ENCODE measurements at regions not wholly inside any gene's neighbourhood (a gene's known extent, or its start where the extent isn't known, plus 50 kb on each side); places are given as distances from the start of the nearest gene placed in this dataset.
"Not testable (repeated sequence)": the region's sequence is repeated elsewhere in the genome, so short reads cannot be mapped to it uniquely, and the experiment has no call there.

- no peak for DNase-seq
Observed at GRCh38 chr7:4319280-4319679, 362.8 kb upstream of the FOXK1 start.

GRCh38 chr7:4325732-4326131 is 356.4 kb upstream of the FOXK1 start:
- no peak for DNase-seq

DNA sequence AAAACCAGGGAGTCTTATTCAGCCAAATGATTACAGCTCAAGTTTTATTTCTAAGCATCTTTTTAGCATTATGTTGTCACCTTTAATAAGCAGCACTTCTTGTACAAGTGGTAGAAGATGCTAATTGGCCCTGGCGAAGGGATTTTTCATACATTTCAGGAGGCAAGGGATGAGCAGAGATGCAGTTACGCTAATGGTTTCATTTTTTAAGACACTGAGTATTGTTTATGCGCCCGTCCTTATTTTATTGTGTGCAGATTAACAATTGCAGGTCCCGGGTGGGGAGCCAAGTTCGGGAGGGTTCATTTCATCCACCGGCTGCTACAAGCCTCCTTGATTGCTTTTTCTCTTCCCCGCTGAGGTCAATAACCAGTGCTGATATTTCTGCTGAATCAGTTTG is 350.4 kb upstream of the FOXK1 start:
- no peak for DNase-seq

GRCh38 chr7:4338556-4338955 is 343.5 kb upstream of the FOXK1 start:
- no peak for DNase-seq

GRCh38 chr7:4343272-4344247 is 338.5 kb upstream of the FOXK1 start:
- no peak for DNase-seq

- DNase-seq, result no peak
Observed at GRCh38 chr7:4345004-4345403, 337.1 kb upstream of the FOXK1 start.

DNA sequence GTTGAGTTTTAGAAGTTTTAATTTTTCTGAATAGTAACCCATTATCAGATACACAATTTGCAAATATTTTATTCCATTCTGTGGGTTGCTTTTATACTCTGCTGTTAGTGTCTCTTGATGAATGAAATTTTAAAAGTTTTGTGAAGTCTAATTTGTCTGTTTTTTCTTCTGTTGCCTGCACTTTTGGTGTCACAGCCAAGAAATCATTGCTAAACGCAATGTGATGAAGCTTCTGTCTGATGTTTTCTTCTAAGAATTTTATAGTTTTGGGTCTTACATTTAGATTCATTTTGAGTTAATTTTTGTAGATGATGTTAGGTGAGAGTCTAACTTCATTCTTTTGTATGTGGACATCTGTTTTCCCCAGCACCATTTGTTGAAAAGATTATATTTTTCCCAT is 330.0 kb upstream of the FOXK1 start:
- no peak for DNase-seq

- no peak for DNase-seq
Observed at GRCh38 chr7:4361774-4362173, 320.3 kb upstream of the FOXK1 start.

DNA sequence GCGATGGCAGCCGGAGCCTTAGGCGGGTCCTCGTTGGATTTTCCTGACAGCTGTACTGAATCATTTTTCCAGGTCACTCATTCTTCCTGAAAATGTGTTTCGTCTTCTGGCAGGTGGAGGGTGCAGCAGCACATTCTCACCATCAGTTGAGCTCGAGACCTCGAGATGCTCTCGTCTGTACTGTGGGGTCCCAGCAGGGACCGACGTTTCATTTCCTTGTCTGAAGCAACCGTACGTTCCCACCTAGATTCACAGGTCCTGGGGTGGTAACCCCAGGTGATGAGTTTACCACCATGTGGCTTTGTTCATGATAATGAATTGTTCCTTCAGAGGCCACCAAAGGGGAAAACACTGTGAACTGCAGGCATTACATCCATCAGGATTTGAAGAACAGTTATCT is 298.5 kb upstream of the FOXK1 start:
- DNase-seq, result no peak

DNA sequence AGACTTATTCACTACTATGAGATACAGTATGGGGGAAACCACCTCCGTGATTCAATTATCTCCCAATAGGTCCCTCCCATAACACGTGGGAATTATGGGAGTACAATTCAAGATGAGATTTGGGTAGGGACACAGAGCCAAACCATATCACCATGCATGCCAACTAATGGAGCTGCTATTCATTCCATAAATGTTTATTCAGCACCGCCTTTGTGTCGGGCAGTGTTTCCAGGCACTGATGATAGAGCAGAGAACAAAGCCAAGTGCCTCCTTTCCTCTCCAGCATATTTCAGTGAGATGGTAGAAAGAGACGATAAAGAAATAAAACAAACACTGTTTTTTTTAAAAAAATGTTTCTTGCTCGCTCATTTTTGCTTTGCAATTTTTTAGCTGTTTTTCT is 295.9 kb upstream of the FOXK1 start:
- no peak for DNase-seq

- DNase-seq, result not testable (repeated sequence)
Observed at GRCh38 chr7:4391103-4391502, 291.0 kb upstream of the FOXK1 start.

GRCh38 chr7:4394736-4395135 is 287.4 kb upstream of the FOXK1 start:
- DNase-seq, result no peak

DNA sequence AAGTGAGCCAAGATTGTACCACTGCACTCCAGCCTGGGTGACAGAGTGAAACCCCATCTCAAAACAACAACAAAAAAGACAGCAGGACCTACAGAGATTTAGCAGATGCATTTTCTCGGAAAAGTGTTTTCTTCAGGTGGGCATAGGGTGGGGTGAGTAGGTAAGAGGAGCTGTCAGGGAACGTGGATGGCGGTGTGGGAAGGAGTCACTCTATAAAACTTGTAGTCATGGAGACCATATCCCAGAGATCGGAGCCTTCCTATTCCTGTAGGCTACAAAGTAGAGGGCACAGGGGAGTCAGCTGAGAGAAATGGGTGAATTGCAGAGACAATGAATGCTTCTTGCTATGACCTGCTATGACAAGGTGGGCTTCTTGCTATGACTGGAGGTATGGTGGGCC is 283.0 kb upstream of the FOXK1 start:
- no peak for DNase-seq

- no peak for DNase-seq
Observed at GRCh38 chr7:4399596-4399995, 282.5 kb upstream of the FOXK1 start.

DNA sequence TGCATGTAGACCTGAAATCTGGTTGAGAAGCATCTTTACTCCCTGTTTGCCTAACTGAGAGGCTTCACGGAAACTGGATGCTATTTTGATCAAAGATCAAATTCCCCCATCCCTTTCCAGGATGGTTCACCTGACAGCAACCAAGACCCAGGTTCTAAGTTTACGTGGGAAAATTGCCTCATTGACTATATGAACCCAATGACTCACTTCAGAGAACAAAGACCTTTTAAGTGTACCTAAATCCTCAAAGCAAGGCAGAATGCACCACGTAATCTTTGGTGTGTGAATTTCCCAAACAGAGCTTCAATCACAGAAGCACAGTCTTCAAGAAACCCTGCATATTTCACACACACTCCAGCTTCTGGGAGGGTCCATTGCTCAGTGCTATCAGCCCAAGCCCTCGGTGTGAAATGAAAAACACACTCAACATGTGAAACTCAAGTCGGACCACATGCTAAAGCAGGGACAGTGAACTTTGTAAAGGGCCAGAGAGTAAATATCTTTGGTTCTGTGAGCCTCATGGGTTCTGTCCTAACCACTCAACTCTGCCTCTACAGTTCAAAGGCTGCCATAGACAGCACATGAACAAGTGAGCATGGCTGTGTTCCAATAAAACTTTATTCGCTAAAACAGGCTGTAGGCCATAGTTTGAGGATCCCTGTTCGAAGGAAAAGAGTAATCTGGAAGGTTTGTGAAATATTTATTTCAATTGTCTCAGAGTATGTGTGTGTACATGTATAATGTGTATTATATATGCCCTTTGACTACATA is 275.6 kb upstream of the FOXK1 start:
- no peak for DNase-seq

DNA sequence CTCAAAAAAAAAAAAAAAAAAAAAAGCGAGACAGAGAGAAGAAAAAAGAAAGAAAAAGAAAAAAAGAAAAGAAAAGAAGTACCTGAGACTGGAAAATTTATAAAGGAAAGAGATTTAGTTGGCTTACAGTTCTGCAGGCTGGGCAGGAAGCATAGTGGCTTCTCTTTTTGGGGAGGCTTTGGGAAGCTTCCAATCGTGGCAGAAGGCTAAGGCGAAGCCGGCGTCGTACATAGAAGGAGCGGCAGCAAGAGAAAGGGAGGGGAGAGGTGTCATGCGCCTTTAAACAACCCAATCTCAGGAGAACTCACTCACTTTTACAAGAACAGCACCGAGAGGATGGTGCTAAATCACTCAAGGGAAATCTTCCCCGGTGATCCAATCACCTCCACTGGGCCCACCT is 272.1 kb upstream of the FOXK1 start:
- no peak for DNase-seq

GRCh38 chr7:4416396-4417056 is 265.6 kb upstream of the FOXK1 start:
- DNase-seq, result no peak

DNA sequence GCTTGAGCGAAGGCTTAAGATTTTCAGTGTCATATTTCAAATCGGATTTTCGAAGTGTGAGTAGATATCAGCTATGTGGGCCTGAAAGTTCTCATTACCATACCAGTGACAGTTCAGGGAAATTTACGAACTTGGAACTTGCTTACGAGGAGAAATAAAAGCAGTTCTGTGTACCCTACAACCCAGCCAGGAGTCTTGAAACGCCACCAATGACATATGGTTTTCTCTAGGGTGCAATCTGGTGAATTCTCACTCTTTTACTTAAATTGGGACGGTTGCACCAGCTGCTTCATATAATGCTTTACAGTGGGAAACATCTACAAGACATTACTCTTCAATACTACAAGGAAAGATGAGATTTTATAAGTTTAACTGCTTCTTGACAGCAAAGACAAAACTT is 253.6 kb upstream of the FOXK1 start:
- no peak for DNase-seq

DNA sequence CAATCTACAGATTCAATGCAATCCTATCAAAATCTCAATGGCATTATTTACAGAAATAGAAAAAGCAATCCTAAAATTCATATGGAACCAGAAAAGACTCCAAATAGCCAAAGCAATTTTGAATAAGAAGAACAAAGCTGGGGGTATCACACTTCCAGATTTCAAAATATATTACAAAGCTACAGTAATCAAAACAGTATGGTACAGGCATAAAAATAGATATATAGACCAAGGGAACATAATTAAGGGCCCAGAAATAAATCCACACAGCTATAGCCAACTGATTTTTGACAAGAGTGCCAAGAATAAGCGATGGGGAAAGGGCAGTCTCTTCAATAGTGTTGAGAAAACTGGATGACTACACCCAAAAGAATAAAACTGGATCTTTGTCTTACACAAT is 251.9 kb upstream of the FOXK1 start:
- no peak for DNase-seq

- DNase-seq, result no peak
Observed at GRCh38 chr7:4434306-4434705, 247.8 kb upstream of the FOXK1 start.

DNA sequence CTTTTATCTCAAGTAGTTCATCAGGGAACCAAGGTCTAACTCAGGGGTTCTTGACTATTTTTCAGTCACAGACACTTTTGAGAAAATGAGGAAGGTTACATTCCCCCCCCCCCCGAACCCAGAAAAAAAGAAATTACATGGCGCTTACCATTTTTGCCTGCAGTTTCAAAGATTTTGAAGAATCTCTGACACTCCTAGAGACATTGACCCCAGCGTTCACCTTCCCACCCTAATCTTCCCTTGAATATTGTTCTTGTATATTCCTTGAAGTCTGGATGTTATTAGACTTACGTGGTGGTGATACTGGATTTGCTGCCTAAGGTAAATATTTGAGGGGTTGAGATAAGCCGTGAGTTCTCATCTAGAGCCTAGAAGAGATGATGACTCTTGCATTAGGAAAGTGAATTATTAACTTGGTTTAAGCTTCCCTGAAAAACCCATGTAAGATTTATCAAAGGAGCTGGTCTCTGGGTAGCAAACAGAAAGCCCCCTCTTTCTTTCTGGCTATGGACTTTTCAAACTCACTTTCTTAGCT is 245.7 kb upstream of the FOXK1 start:
- DNase-seq, result no peak

- no peak for DNase-seq
Observed at GRCh38 chr7:4436936-4437335, 245.2 kb upstream of the FOXK1 start.

DNA sequence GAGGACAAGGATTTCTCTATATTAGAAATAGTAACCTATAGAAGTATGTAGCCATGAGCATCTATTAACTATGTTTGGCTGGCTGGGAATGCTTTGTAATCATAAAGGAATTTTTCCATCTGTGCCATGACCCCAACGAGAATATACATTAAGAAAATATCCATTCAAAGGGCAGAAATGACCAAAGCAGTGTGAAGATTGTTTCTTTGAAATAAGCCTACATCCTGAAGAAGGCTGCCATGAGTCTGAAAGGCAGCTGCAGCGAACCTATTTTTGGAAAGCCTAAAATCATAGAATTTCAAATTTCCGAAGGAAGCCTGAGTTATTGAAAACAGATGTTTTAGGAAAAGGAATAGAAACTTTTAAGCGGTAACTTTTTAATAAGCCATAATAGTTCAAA is 244.2 kb upstream of the FOXK1 start:
- no peak for DNase-seq

Data from activated CD4-positive, CD25-positive, alpha-beta regulatory T cell treated with anti-CD3 and anti-CD28 coated beads, Interleukin-2, amount 50 U/mL, for 72 hours (primary cell).